ENCODE measurements at regions not wholly inside any gene's neighbourhood (a gene's known extent, or its start where the extent isn't known, plus 50 kb on each side); places are given as distances from the start of the nearest gene placed in this dataset.

DNA sequence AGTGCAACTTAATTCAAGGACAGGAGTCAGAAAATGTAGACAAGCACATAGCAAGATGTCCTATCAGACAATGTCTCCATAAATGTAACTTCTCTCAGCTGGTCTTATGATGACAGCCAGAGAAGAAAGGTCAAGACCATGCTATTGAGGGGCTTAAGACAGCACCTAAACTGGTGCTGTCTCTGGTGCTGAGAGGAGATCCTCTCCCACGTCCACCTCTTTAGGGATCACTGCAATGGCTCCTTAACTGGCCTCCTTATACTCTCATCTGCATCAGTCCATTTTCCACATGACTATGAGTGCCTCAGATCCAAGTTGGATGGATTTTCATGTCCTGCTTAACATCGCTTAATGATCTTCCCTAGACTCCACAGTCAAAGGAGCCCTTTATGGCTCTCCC, 210.6 kb downstream of the ARL4A start:
- Histone ChIP-seq H3K27ac (ENCODE audit: low read length) (no peak overlapping the region), H3K79me2 (ENCODE audit: low read length) (no peaks in the 10 kb centered on the region), H4K20me1 (ENCODE audit: insufficient read depth, low read length) (no peaks in the 10 kb centered on the region), H3K4me3 (ENCODE audit: low read length) (no peak overlapping the region), H3K4me1 (ENCODE audit: low read length) (no peaks in the 10 kb centered on the region), H3K9ac (ENCODE audit: low read length) (no peak overlapping the region), H3K27me3 (ENCODE audit: low read depth, low read length) (no peaks in the 10 kb centered on the region), H3K9me3 (ENCODE audit: insufficient read depth, low read length) (no peaks in the 10 kb centered on the region), H3K36me3 (replicated peaks; ENCODE audit: low read depth, low read length) (no peaks in the 10 kb centered on the region), H3K4me2 (ENCODE audit: low read length) (no peak overlapping the region), H2AFZ (ENCODE audit: low read depth, low read length) (no peak overlapping the region)
- TF ChIP-seq, protein P1, sequence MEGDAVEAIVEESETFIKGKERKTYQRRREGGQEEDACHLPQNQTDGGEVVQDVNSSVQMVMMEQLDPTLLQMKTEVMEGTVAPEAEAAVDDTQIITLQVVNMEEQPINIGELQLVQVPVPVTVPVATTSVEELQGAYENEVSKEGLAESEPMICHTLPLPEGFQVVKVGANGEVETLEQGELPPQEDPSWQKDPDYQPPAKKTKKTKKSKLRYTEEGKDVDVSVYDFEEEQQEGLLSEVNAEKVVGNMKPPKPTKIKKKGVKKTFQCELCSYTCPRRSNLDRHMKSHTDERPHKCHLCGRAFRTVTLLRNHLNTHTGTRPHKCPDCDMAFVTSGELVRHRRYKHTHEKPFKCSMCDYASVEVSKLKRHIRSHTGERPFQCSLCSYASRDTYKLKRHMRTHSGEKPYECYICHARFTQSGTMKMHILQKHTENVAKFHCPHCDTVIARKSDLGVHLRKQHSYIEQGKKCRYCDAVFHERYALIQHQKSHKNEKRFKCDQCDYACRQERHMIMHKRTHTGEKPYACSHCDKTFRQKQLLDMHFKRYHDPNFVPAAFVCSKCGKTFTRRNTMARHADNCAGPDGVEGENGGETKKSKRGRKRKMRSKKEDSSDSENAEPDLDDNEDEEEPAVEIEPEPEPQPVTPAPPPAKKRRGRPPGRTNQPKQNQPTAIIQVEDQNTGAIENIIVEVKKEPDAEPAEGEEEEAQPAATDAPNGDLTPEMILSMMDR (IDR thresholded peaks at IDR 0.05; ENCODE audit: low read depth, low read length) = no peak
- TF ChIP-seq EZH2phosphoT487 (IDR thresholded peaks at IDR 0.05; ENCODE audit: low read depth) = no peak

DNA sequence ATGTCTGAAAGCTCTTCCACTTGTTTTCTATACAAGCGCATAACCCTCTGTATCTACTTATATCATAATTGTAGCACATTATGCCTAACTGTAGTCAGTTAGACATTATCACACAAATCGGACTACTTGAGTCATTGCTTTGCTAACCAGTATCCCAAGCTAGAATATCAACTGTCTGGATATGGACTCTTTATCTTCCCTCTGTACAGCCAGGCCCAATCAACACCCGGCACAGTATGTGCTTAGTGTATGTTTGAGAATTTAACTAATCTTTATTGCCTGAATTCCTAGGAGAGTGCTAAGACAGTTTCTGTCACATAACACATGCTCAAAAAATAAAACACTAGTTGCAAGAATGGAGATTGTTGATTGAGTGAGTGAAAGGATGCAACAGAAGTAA, 211.2 kb downstream of the ARL4A start:
- Histone ChIP-seq H3K36me3 (replicated peaks; ENCODE audit: low read depth, low read length) (no peaks in the 10 kb centered on the region), H2AFZ (ENCODE audit: low read depth, low read length) (no peak overlapping the region), H4K20me1 (ENCODE audit: insufficient read depth, low read length) (no peaks in the 10 kb centered on the region), H3K27me3 (ENCODE audit: low read depth, low read length) (no peaks in the 10 kb centered on the region), H3K4me1 (ENCODE audit: low read length) (no peaks in the 10 kb centered on the region), H3K79me2 (ENCODE audit: low read length) (no peaks in the 10 kb centered on the region), H3K9ac (ENCODE audit: low read length) (no peak overlapping the region), H3K27ac (ENCODE audit: low read length) (no peak overlapping the region), H3K9me3 (ENCODE audit: insufficient read depth, low read length) (no peaks in the 10 kb centered on the region), H3K4me2 (ENCODE audit: low read length) (no peak overlapping the region), H3K4me3 (ENCODE audit: low read length) (no peak overlapping the region)
- no peak for TF ChIP-seq EZH2phosphoT487 (IDR thresholded peaks at IDR 0.05; ENCODE audit: low read depth)
- TF ChIP-seq, protein P1 (IDR thresholded peaks at IDR 0.05; ENCODE audit: low read depth, low read length) = no peak

DNA sequence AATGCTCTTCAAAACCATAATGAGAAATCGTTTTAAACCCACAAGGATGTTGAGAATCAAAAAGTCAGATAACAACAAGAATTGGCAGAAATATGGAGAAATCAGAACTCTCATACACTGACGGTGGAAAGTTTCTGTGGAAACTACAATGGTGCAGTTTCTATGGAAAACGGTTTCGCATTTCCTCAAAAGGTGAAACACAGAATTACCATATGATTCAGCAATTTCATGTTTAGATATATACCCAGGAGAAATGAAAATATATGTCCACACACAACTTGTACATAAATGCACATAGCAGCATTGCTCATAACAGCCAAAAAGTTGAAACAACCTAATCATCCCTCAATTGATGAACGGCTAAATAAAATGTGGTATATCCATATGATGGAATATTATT, 218.2 kb downstream of the ARL4A start:
- H2AFZ ChIP-seq (ENCODE audit: low read depth, low read length) = no peak overlapping the region
- no peaks in the 10 kb centered on the region for H4K20me1 ChIP-seq (ENCODE audit: insufficient read depth, low read length)
- no peak for TF ChIP-seq EZH2phosphoT487 (IDR thresholded peaks at IDR 0.05; ENCODE audit: low read depth)
- H3K4me1 ChIP-seq (ENCODE audit: low read length) = peaks cover 6% of the 10 kb centered on the region; the same call in 1 of the 2 replicates
- no peak overlapping the region for H3K4me2 ChIP-seq (ENCODE audit: low read length)
- no peaks in the 10 kb centered on the region for H3K36me3 ChIP-seq (replicated peaks; ENCODE audit: low read depth, low read length)
- no peaks in the 10 kb centered on the region for H3K9me3 ChIP-seq (ENCODE audit: insufficient read depth, low read length)
- H3K79me2 ChIP-seq (ENCODE audit: low read length) = no peaks in the 10 kb centered on the region
- no peak overlapping the region for H3K9ac ChIP-seq (ENCODE audit: low read length)
- no peaks in the 10 kb centered on the region for H3K27me3 ChIP-seq (ENCODE audit: low read depth, low read length)
- no peak overlapping the region for H3K4me3 ChIP-seq (ENCODE audit: low read length)
- H3K27ac ChIP-seq (ENCODE audit: low read length) = no peak overlapping the region

DNA sequence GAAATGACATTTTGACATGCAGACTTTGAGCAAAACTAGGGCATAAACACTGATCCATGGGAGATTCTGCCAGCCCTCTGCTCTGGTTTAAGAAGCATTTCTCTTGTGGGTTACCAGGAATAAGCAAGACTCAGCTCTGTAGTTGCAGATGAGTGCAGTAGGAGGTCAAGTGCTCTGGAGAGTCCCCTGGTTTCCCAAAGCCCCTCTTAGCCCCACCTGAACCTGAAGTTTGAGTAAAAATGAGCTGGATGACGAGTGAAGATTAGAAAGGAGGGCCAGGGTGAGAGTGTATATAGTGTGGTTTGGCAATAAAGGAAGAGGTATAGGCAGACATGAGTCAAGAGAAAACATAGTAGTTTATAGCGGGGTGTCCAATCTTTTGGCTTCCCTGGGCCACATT, 220.3 kb downstream of the ARL4A start:
- Histone ChIP-seq H3K79me2 (ENCODE audit: low read length) (no peaks in the 10 kb centered on the region), H3K4me3 (ENCODE audit: low read length) (no peak overlapping the region), H3K27me3 (ENCODE audit: low read depth, low read length) (no peaks in the 10 kb centered on the region), H3K36me3 (replicated peaks; ENCODE audit: low read depth, low read length) (no peaks in the 10 kb centered on the region), H3K9ac (ENCODE audit: low read length) (no peak overlapping the region), H3K27ac (ENCODE audit: low read length) (no peak overlapping the region), H3K4me2 (ENCODE audit: low read length) (no peak overlapping the region), H3K4me1 (ENCODE audit: low read length) (peaks cover 6% of the 10 kb centered on the region; the same call in 1 of the 2 replicates), H2AFZ (ENCODE audit: low read depth, low read length) (no peak overlapping the region), H4K20me1 (ENCODE audit: insufficient read depth, low read length) (no peaks in the 10 kb centered on the region), H3K9me3 (ENCODE audit: insufficient read depth, low read length) (no peaks in the 10 kb centered on the region)
- TF ChIP-seq EZH2phosphoT487 (IDR thresholded peaks at IDR 0.05; ENCODE audit: low read depth) = no peak
- TF ChIP-seq, protein P1 (IDR thresholded peaks at IDR 0.05; ENCODE audit: low read depth, low read length) = no peak

DNA sequence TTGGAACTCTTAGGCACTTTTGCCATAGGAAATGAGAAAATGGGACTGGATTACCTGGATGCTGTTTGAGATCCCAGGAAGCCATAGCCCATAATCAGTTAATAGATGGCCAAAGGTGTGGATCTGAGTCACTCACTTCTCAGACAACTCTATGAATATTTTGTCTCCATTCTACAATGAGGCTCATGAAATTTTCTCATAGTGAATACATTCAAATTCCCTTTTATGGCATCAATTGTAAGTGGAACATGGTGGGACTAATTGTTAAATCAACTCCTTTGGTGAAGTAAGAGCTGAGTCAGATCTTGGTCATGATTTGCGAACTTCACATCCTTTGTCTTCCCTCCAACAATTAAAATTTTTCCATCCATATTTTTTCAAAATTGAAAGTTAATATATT, 222.1 kb downstream of the ARL4A start:
- Histone ChIP-seq H3K4me3 (ENCODE audit: low read length) (no peak overlapping the region), H3K9ac (ENCODE audit: low read length) (no peak overlapping the region), H4K20me1 (ENCODE audit: insufficient read depth, low read length) (no peaks in the 10 kb centered on the region), H3K36me3 (replicated peaks; ENCODE audit: low read depth, low read length) (no peaks in the 10 kb centered on the region), H2AFZ (ENCODE audit: low read depth, low read length) (no peak overlapping the region), H3K27me3 (ENCODE audit: low read depth, low read length) (no peaks in the 10 kb centered on the region), H3K27ac (ENCODE audit: low read length) (no peak overlapping the region), H3K79me2 (ENCODE audit: low read length) (no peaks in the 10 kb centered on the region), H3K9me3 (ENCODE audit: insufficient read depth, low read length) (no peaks in the 10 kb centered on the region), H3K4me1 (ENCODE audit: low read length) (peaks cover 6% of the 10 kb centered on the region; the same call in 1 of the 2 replicates), H3K4me2 (ENCODE audit: low read length) (no peak overlapping the region)
- no peak for TF ChIP-seq EZH2phosphoT487 (IDR thresholded peaks at IDR 0.05; ENCODE audit: low read depth)
- TF ChIP-seq, protein P1 (IDR thresholded peaks at IDR 0.05; ENCODE audit: low read depth, low read length) = no peak

Data from OCI-LY3 (cell line).